Neural cell (in vitro differentiated cells): ENCODE measurements at regions not wholly inside any gene's neighbourhood (a gene's known extent, or its start where the extent isn't known, plus 50 kb on each side); places are given as distances from the start of the nearest gene placed in this dataset.

Experiments
- POLR2AphosphoS5 ChIP-seq: IDR thresholded peaks from 2 replicates; pipeline ENCODE4 v1.6.1; 2012
- REST ChIP-seq: IDR thresholded peaks from 2 replicates; pipeline ENCODE4 v1.6.1; 2012; ENCODE audit warnings: borderline replicate concordance

DNA sequence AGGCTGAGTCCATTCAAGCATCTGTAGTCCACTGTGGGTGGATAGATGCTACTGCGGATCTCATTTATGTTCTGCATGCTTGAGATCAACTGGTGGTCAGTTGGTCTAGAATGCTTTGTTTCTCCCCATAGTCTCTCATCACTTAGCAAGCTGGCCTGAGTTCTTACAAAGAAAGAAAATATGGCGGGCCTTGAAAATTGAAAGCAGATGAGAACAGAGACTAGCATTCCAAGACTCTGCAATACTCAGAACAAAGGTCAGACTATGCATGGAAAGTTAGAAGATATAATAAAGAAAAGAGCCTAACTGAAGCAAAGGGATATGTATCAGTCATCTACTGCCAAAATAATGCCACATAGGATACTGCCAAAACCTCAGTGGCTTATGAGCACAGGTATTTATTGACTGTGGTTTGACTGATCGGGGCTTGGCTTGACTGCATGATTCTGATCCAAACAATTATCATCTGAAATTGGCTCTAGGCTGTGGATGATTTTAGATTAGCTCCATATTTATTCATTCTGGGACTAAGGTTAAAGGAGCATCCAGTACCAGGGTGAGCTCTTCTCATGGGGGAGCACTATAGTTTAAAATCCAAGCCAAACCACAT, 258.9 kb downstream of the TAF11L14 start:
- TF ChIP-seq REST (no peak), POLR2AphosphoS5 (no peak)
